ENCODE measurements at regions not wholly inside any gene's neighbourhood (a gene's known extent, or its start where the extent isn't known, plus 50 kb on each side); places are given as distances from the start of the nearest gene placed in this dataset.

- H3K4me1 ChIP-seq (replicated peaks in 1 of 2; ENCODE audit: control insufficient read depth in 2 of 2, insufficient read depth in 2 of 2, low read length in 2 of 2) = peaks cover 0 to 2% of the 10 kb centered on the region in 2 experiments; a peak in 1 of 5 replicates
- no peaks in the 10 kb centered on the region for H3K79me2 ChIP-seq (ENCODE audit: control insufficient read depth, insufficient read depth, low read length)
- BruUV-seq (replicated peaks) = no TSS peak
- H2AFZ ChIP-seq (ENCODE audit: low read depth, low read length) = no peak overlapping the region
- H3K4me3 ChIP-seq = no peak overlapping the region
- in situ Hi-C loops (cut with MboI) = loop anchor here (5.0 kb wide), 1 partner anchor 291 kb away; no protein-coding TSS in a partner anchor
- ATAC-seq = no peak
- H3K27me3 ChIP-seq (ENCODE audit: control insufficient read depth in 2 of 2, insufficient read depth in 2 of 2, low read length in 2 of 2) = peaks cover 3 to 22% of the 10 kb centered on the region in 2 experiments
- intact Hi-C loops (cut with micrococcal nuclease) = loop anchor here (5.0 kb wide), 1 partner anchor 1206 kb away; no protein-coding TSS in a partner anchor
- TF ChIP-seq RBFOX2 (IDR thresholded peaks at IDR 0.05; ENCODE audit: low read depth, low read length) (no peak), ZBTB8A (IDR thresholded peaks at IDR 0.05; ENCODE audit: partially characterized antibody) (no peak), EHMT2 (IDR thresholded peaks at IDR 0.05) (no peak), CBX5 (IDR thresholded peaks at IDR 0.05; ENCODE audit: borderline replicate concordance, low read depth) (no peak), KDM2B (CRISPR knock-in tag; IDR thresholded peaks at IDR 0.05) (no peak), ZNF143 (CRISPR knock-in tag; IDR thresholded peaks at IDR 0.05) (no peak), GATAD2B (IDR thresholded peaks at IDR 0.05; ENCODE audit: borderline replicate concordance) (no peak), XRCC4 (IDR thresholded peaks at IDR 0.05; ENCODE audit: extremely low read depth, insufficient read depth, insufficient read length) (no peak), MEF2D (tag; conservative IDR thresholded peaks at IDR 0.05; ENCODE audit: low read depth) (no peak), RBM39 (optimal IDR thresholded peaks at IDR 0.05; ENCODE audit: low read depth, low read length) (no peak), ZHX1 (conservative IDR thresholded peaks at IDR 0.05; ENCODE audit: low read length) (no peak), CHCHD3 (CRISPR knock-in tag; IDR thresholded peaks at IDR 0.05) (no peak), ZNF668 (CRISPR knock-in tag; IDR thresholded peaks at IDR 0.05) (no peak), NFIX (CRISPR knock-in tag; IDR thresholded peaks at IDR 0.05; ENCODE audit: low read depth) (no peak), SETDB1 (IDR thresholded peaks at IDR 0.05; ENCODE audit: low read length) (no peak), ARID4B (CRISPR knock-in tag; IDR thresholded peaks at IDR 0.05) (no peak)
- no peak for DNase-seq (ENCODE audit: extremely low read depth in 1 of 4, low spot score in 3 of 4)
- H3K36me3 ChIP-seq (ENCODE audit: control insufficient read depth, insufficient read depth, low read length) = no peaks in the 10 kb centered on the region
- no peak overlapping the region for H3K4me2 ChIP-seq (ENCODE audit: insufficient read depth, low read length)
- ChIA-PET CTCF (ENCODE audit: low intra/inter-chr PET ratio) (interaction anchor here (1.1 kb wide), 1 partner anchor 293 kb away, joined by 3 read pairs; no protein-coding TSS in a partner anchor), POLR2A (no interaction called here)
- no peak overlapping the region for H3K9ac ChIP-seq (ENCODE audit: insufficient read depth in 1 of 2, low read depth in 2 of 2, low read length in 2 of 2)
- H3K27ac ChIP-seq (ENCODE audit: extremely low read depth, low read depth, low read length) = no peak overlapping the region
- no peaks in the 10 kb centered on the region for H4K20me1 ChIP-seq (replicated peaks; ENCODE audit: control insufficient read depth, insufficient read depth, low read length)
- 0% methylated on average over 4 of the region's 4 CpGs for WGBS (ENCODE audit: insufficient coverage, low coverage, missing lambda C conversion rate)
- no peaks in the 10 kb centered on the region for H3K9me3 ChIP-seq (replicated peaks; ENCODE audit: control insufficient read depth, insufficient read depth, low read depth, low read length)
- FAIRE-seq = no peak
- no peaks in the 10 kb centered on the region for H3K9me1 ChIP-seq (ENCODE audit: control insufficient read depth, insufficient read depth, low read length)
These were observed 50.0 kb upstream of the PAPOLG start for GRCh38 chr2:60706021-60706420.

Data from K562 (cell line).